Activated T-helper 1 cell treated with anti-CD3 and anti-CD28 coated beads, Interleukin-2, amount 50 U/mL, for 16 hours (primary cell): ENCODE measurements at regions not wholly inside any gene's neighbourhood (a gene's known extent, or its start where the extent isn't known, plus 50 kb on each side); places are given as distances from the start of the nearest gene placed in this dataset.
"Not testable (repeated sequence)": the region's sequence is repeated elsewhere in the genome, so short reads cannot be mapped to it uniquely, and the experiment has no call there.

Source experiments
- DNase-seq, 2 donors: peaks; one replicate each; pipeline ENCODE4 v3.0.0-alpha.2; 2020; ENCODE audit warnings: low read depth in 1 of 2, low spot score in 1 of 2

- peak; percentile 100 for DNase-seq
Measured at GRCh38 chr1:223992456-223993246, 121.3 kb upstream of the FBXO28 start.

DNA sequence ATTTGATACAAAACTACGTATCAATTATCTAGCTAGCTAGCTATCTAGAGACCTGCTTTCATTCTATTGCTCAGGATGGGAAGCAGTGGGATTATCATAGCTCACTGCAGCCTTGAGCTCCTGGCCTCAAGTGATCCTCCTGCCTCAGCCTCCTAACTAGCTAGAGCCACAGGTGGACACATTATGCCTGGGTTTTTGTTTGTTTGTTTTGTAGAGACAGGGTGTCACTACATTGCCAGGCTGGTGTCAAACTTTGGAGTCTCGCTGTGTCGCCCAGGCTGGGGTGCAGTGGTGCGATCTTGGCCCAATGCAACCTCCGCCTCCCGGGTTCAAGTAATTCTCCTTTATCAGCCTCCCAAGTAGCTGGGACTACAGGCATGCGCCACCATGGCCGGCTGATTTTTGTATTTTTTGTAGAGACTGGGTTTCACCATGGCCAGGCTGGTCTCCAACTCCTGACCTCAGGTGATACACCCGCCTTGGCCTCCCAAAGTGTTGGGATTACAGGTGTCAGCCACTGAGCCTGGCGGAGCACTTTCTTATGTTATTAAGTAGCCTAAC lies 122.5 kb upstream of the FBXO28 start:
- not testable (repeated sequence) for DNase-seq

- not testable (repeated sequence) for DNase-seq
Measured at GRCh38 chr1:223961985-223962384, 116.2 kb upstream of the TP53BP2 start.

DNA sequence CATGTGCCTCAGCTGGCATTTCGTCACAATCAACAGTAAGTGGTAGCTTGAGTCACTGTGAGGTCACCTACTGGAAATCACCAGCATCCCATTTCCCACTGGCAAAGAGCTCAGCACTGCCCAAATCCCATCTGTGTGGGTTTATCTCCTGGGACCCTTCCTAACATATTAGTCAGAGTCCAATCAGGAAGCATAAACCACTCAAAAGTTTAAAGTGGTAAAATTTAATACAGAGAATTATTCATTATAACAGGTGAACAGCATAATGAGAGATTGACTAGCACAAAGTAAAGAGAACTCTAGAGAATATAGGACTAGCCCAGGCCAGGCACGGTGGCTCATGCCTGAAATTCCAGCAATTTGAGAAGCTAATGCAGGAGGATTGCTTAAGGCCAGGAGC lies 107.1 kb upstream of the TP53BP2 start:
- DNase-seq, result not testable (repeated sequence)

- not testable (repeated sequence) for DNase-seq
Measured at GRCh38 chr1:223951551-223951950, 105.8 kb upstream of the TP53BP2 start.

DNA sequence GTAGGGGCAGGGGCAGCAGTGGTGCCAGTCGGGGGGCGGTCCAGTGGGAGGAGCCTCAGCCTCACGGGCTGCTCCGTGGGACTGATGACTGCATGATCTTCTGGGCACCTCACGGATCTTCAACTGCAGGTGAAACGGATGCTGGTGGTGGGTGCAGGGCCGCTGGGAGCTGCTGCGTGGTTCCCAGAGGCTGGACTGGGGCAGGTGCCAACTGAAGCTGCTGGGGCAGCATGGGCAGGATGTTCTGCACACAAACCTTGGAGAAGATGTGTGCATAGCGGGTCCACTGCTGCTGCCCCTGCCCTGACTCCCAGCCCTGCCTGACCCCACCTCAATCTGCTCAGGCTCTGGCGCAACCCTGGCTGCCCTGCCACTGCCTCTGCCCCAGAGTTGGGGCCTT lies 104.2 kb upstream of the TP53BP2 start:
- DNase-seq, result not testable (repeated sequence)

DNA sequence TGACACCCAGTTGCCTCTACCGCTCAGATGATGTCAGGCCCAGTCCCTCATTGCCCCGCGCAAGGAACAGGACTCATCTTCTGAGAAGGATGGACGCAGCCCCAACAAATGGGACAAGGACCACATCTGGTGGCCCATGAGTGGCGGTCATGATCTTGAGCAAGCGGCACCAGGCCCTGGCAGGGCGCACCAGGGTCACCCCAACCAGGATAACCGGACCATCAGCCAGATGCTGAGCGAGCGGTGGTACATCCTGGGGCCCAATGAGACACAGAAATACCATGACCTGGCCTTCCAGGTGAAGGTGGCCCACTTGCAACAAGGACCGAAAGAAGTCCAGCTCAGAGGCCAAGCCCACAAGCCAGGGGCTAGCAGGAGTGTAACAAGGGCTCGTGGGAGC lies 102.3 kb upstream of the TP53BP2 start:
- not testable (repeated sequence) for DNase-seq

DNA sequence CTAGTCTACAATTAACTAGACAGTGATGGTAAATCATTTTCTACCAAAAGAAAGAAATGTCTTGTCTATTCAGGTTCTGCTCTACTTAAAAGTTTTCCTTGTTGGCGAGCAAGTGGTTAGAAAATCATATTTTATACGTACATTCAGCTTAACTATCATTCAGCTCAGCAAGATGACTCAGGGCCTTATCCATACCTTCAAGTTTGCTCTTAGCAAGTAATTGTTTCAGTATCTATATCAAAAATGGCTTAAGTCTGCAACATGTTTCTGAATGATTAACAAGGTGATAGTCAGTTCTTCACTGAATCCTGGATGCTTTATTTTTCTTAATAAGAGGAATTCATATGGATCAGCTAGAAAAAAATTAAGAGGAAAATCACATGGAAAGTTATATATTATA lies 90.8 kb upstream of the TP53BP2 start:
- not testable (repeated sequence) for DNase-seq

DNA sequence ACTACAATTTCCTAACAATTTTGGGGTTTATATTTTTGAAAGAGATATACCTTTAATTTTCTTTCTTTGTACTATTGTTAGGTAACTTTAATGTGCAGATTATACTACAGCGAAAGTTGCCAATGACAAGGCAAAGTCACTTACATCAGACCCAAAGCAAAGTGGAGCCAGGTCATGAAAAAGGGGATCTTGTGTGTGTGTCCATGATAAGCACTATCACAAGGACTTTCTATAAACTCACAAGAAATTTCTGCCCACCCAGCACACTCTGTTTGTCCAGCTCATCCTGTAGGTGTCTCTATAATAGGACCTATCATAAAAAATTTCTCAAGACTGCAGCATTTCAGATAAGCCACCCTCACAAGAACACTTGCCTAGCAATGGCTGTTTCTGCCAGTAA lies 85.7 kb upstream of the TP53BP2 start:
- not testable (repeated sequence) for DNase-seq

DNA sequence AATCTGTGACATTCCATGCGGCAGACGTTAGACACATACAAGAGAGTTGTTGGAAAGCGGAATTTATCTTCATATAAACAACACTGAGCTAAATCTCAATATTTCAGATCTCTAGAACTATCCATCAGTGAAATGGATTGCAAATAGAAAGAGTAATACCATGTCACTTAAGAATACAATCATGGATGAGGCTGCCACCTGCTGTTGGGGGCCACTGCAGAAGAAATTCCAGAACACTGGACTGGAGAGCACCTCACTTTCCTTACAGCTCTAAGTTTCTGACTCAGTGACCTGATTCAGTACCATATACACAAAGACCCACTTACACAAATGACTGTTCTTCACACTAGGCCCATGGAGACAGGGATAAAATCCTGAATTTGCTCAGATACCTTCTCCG lies 75.1 kb upstream of the TP53BP2 start:
- not testable (repeated sequence) for DNase-seq

DNA sequence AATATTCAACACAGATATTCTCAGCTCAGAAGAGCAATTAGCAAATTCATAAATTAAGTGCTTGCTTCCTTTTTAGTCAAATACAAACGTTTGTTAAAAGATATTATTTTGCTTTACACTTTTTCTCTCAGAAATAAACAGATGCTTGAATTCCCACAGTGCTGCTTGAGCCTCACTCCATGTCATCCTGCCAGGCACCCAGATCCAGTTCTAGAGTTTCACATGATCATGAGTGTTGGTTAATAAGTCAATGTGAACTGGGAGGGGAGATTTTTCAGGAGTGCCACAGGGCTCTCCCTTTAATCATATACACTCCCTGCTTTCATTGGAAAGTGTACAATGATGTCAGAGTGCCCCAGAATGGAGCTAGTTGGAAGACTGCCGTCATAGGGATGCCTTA lies 69.7 kb upstream of the TP53BP2 start:
- not testable (repeated sequence) for DNase-seq

DNA sequence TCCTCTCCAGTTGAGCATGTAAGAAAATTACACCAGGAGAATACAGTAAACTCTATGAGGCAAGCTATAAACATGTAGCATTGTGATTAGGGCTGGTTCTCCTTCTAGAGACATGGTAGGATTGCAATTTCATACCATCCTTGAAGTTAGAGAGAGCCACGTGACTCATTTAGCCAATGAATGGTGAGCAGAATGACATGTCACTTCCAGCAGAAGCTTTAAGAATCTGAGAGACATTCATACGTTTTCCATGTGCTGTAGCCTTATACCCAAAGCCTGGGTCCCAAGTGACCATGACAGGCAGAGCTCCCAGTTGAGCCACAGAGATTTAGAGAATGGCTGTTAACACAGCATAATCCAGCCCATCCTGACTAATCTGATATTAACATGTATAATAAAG lies 68.0 kb upstream of the TP53BP2 start:
- not testable (repeated sequence) for DNase-seq

DNA sequence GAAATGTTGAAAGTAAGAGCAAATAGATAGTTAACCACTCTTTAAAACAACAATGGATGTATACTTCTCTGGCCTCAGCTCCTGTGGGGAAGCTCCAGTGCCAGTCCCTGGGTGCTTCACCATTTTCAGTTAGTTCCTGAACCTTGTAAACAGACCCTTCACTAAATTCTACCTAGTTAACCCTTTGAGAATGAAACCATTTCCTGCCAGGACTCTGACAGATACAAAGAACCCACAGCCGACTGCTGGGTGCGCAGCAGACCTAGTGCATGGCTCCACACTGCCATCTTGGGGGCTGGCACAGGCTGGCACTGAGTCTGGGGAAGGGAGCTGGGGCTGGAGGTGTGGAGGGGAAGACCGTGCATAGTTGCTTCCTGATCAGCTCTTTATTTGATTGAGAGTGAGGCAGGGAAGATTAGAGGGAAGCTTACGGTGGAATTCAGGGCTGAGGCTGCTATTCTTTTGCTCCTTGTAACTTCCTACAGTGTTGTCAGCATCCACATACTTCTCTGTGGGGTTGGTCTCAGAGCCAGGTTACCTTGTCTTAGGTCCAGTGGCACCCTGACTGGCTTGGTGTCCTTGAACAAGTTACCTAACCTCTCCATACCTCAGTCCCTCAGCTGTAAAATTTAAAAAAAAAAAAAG lies 62.3 kb upstream of the TP53BP2 start:
- not testable (repeated sequence) for DNase-seq

DNA sequence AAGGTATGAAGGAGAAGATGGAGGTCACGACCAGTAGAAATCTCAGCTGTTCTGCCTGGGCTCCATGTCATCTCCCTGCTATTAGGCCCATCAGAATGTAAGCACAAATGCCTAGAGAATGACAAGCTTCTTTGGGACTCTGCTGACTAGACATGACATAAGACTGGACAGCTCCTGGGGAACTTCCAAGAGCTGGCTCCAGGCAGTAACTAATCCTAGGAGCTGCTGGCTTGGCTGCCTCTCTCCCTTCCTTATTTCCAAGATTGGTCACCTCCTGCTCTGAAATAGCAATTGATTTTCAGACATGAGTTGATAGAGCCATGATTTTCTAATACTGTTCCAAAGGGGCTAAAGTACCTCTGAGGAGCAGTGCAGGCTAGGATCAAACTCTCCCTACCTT lies 57.5 kb upstream of the TP53BP2 start:
- not testable (repeated sequence) for DNase-seq

DNA sequence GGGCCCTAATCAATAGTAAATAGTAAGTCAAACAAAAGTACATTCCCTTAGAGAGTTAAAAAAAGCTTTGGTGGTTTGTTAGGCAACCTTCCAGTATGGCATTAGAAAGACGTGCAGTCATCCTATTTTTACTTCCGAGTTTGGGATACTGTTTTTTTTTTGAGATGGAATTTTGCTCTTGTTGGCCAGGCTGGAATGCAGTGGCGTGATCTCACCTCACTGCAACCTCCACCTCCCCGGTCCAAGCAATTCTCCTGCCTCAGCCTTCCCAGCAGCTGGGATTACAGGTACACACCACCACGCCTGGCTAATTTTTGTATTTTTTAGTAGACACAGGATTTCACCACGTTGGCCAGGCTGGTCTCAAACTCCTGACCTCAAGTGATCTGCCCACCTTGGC lies 54.0 kb upstream of the TP53BP2 start:
- DNase-seq, result not testable (repeated sequence)

GRCh38 chr1:223897097-223897496 lies 51.4 kb upstream of the TP53BP2 start:
- DNase-seq, result not testable (repeated sequence)

GRCh38 chr1:223895950-223896349 lies 50.2 kb upstream of the TP53BP2 start:
- DNase-seq, result not testable (repeated sequence)
